Fibroblast of upper back skin (primary cell): ENCODE measurements at regions not wholly inside any gene's neighbourhood (a gene's known extent, or its start where the extent isn't known, plus 50 kb on each side); places are given as distances from the start of the nearest gene placed in this dataset.

Experiments used
- DNase-seq: peaks from one replicate; pipeline ENCODE4 v3.0.0-alpha.2; 2013

- no peak for DNase-seq
Measured at GRCh38 chr4:22336822-22337221, 179.0 kb downstream of the ADGRA3 start.

GRCh38 chr4:22334155-22334554, 181.7 kb downstream of the ADGRA3 start:
- DNase-seq: no peak

- no peak for DNase-seq
Measured at GRCh38 chr4:22324422-22324821, 191.4 kb downstream of the ADGRA3 start.

GRCh38 chr4:22323691-22324090, 192.2 kb downstream of the ADGRA3 start:
- DNase-seq: no peak

GRCh38 chr4:22322996-22323395, 192.9 kb downstream of the ADGRA3 start:
- DNase-seq: no peak

- no peak for DNase-seq
Measured at GRCh38 chr4:22315628-22316027, 200.2 kb downstream of the ADGRA3 start.

GRCh38 chr4:22313976-22314375, 201.9 kb downstream of the ADGRA3 start:
- DNase-seq: no peak

GRCh38 chr4:22312113-22312512, 203.8 kb downstream of the ADGRA3 start:
- DNase-seq: no peak

GRCh38 chr4:22301253-22301652, 214.6 kb downstream of the ADGRA3 start:
- DNase-seq: no peak

GRCh38 chr4:22299678-22300077, 216.2 kb downstream of the ADGRA3 start:
- no peak for DNase-seq

- no peak for DNase-seq
Measured at GRCh38 chr4:22287631-22288030, 228.2 kb downstream of the ADGRA3 start.

GRCh38 chr4:22268350-22269025, 247.4 kb downstream of the ADGRA3 start:
- no peak for DNase-seq

GRCh38 chr4:22264261-22264660, 251.6 kb downstream of the ADGRA3 start:
- no peak for DNase-seq

- no peak for DNase-seq
Measured at GRCh38 chr4:22253431-22253830, 262.4 kb downstream of the ADGRA3 start.

- no peak for DNase-seq
Measured at GRCh38 chr4:22246847-22247246, 269.0 kb downstream of the ADGRA3 start.

GRCh38 chr4:22245294-22245693, 270.6 kb downstream of the ADGRA3 start:
- DNase-seq: no peak

- no peak for DNase-seq
Measured at GRCh38 chr4:22241415-22241814, 274.5 kb downstream of the ADGRA3 start.

- no peak for DNase-seq
Measured at GRCh38 chr4:22240814-22241213, 275.1 kb downstream of the ADGRA3 start.

- no peak for DNase-seq
Measured at GRCh38 chr4:22238742-22239141, 277.1 kb downstream of the ADGRA3 start.

GRCh38 chr4:22237846-22238494, 277.9 kb downstream of the ADGRA3 start:
- DNase-seq: no peak

- DNase-seq: no peak
Measured at GRCh38 chr4:22237155-22237751, 278.6 kb downstream of the ADGRA3 start.

GRCh38 chr4:22235698-22236097, 280.2 kb downstream of the ADGRA3 start:
- no peak for DNase-seq

GRCh38 chr4:22233230-22233629, 282.6 kb downstream of the ADGRA3 start:
- no peak for DNase-seq

GRCh38 chr4:22220965-22221364, 272.4 kb upstream of the KCNIP4 start:
- DNase-seq: no peak
